Germinal center (tissue), 1 donor: ENCODE measurements at regions not wholly inside any gene's neighbourhood (a gene's known extent, or its start where the extent isn't known, plus 50 kb on each side); places are given as distances from the start of the nearest gene placed in this dataset.
"Not testable (repeated sequence)": the region's sequence is repeated elsewhere in the genome, so short reads cannot be mapped to it uniquely, and the experiment has no call there.

Experiments used
- DNase-seq: peaks from one replicate; pipeline ENCODE4 v3.0.0; 2012; ENCODE audit warnings: mixed read lengths, low spot score

GRCh38 chr21:21858502-21859334 is 860.5 kb downstream of the NCAM2 start:
- DNase-seq, result no peak

GRCh38 chr21:21860888-21861287 is 862.7 kb downstream of the NCAM2 start:
- DNase-seq, result no peak

- DNase-seq, result no peak
These were observed 866.2 kb downstream of the NCAM2 start for GRCh38 chr21:21864321-21864840.

- no peak for DNase-seq
These were observed 899.2 kb downstream of the NCAM2 start for GRCh38 chr21:21897275-21897883.

GRCh38 chr21:21898801-21899200 is 900.6 kb downstream of the NCAM2 start:
- DNase-seq, result no peak

GRCh38 chr21:21902416-21902815 is 904.2 kb downstream of the NCAM2 start:
- DNase-seq, result not testable (repeated sequence)

- DNase-seq, result no peak
These were observed 909.1 kb downstream of the NCAM2 start for GRCh38 chr21:21907271-21907670.

GRCh38 chr21:21915816-21916215 is 917.6 kb downstream of the NCAM2 start:
- DNase-seq, result no peak

GRCh38 chr21:21921410-21922232 is 923.4 kb downstream of the NCAM2 start:
- DNase-seq, result no peak

GRCh38 chr21:21929226-21929625 is 931.0 kb downstream of the NCAM2 start:
- no peak for DNase-seq

- DNase-seq, result no peak
These were observed 931.6 kb downstream of the NCAM2 start for GRCh38 chr21:21929789-21930188.

- no peak for DNase-seq
These were observed 954.4 kb downstream of the NCAM2 start for GRCh38 chr21:21952566-21952965.

GRCh38 chr21:21955204-21955603 is 957.0 kb downstream of the NCAM2 start:
- DNase-seq, result no peak

- DNase-seq, result no peak
These were observed 959.3 kb downstream of the NCAM2 start for GRCh38 chr21:21957490-21957889.

GRCh38 chr21:21963911-21964310 is 965.7 kb downstream of the NCAM2 start:
- no peak for DNase-seq

GRCh38 chr21:21968810-21969209 is 970.6 kb downstream of the NCAM2 start:
- no peak for DNase-seq

GRCh38 chr21:21969211-21969610 is 971.0 kb downstream of the NCAM2 start:
- no peak for DNase-seq

GRCh38 chr21:21971384-21971783 is 973.2 kb downstream of the NCAM2 start:
- DNase-seq, result no peak

- DNase-seq, result no peak
These were observed 975.6 kb downstream of the NCAM2 start for GRCh38 chr21:21973806-21974205.

- DNase-seq, result no peak
These were observed 998.7 kb downstream of the NCAM2 start for GRCh38 chr21:21996891-21997290.

- DNase-seq, result no peak
These were observed 999.5 kb downstream of the NCAM2 start for GRCh38 chr21:21997390-21998333.
